Uterus (tissue), 2 donors: ENCODE measurements at regions not wholly inside any gene's neighbourhood (a gene's known extent, or its start where the extent isn't known, plus 50 kb on each side); places are given as distances from the start of the nearest gene placed in this dataset.

Source experiments
- POLR2A ChIP-seq, 2 donors: fragments of 450-650 bp; IDR thresholded peaks; one replicate each; pipeline ENCODE4 v1.6.1; 2016; ENCODE audit warnings: antibody characterized with exemption in 2 of 2, mild to moderate bottlenecking in 1 of 2, moderate library complexity in 1 of 2
- TF ChIP-seq, protein P1 (sequence below), 4 experiments: fragments of 200-600 bp in 2 of 4; fragments of 450-650 bp in 2 of 4; sonication (generic) in 2 of 4; IDR thresholded peaks; one replicate each; pipeline ENCODE4 v1.5.1; 2016 to 2019; ENCODE audit warnings: antibody characterized with exemption in 4 of 4, mild to moderate bottlenecking in 2 of 4, moderate library complexity in 1 of 4

DNA sequence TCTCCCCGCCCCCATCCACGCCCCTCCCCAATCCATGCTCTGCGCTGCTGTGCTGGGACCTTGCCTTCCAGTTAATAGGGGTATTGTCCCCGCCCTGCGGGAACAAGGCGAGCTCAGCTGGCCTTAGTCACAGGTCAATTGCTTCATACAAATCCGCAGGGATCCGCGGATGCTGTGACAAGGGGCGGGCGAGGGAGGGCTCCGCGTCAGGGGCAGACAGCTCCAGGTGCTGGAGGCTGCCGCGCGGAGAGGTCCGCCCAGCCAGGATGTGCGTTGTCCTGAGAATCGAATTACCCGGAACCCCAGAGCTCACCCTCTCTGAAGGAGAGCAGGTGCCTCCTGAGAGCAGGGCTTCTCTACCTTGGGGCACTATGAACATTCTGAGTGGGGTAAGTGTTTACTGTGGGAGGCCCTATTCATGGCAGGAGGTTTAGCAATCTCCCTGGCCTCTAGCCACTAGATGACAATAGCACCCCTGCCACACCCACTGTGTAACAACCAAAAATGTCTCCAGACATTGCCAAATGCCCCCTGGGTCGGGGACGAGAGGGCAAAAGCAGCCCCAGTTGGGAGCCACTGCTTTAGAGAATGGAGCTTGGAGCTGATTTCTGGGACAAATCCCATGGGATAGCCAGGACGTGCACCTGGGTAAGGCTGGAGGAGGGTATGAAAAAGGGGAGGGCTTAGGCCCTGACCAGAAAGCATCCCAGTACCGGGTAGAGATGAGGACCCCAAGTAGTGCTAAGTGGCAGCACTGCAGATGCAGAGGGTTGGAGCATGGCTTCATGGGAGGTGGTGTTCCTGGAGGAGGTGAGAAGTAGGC is 138.2 kb downstream of the CYLD start:
- TF ChIP-seq, protein P1, sequence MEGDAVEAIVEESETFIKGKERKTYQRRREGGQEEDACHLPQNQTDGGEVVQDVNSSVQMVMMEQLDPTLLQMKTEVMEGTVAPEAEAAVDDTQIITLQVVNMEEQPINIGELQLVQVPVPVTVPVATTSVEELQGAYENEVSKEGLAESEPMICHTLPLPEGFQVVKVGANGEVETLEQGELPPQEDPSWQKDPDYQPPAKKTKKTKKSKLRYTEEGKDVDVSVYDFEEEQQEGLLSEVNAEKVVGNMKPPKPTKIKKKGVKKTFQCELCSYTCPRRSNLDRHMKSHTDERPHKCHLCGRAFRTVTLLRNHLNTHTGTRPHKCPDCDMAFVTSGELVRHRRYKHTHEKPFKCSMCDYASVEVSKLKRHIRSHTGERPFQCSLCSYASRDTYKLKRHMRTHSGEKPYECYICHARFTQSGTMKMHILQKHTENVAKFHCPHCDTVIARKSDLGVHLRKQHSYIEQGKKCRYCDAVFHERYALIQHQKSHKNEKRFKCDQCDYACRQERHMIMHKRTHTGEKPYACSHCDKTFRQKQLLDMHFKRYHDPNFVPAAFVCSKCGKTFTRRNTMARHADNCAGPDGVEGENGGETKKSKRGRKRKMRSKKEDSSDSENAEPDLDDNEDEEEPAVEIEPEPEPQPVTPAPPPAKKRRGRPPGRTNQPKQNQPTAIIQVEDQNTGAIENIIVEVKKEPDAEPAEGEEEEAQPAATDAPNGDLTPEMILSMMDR (IDR thresholded peaks at IDR 0.05) = no peak
- TF ChIP-seq POLR2A (IDR thresholded peaks at IDR 0.05) = no peak
